Common myeloid progenitor, CD34-positive (primary cell): ENCODE measurements at regions not wholly inside any gene's neighbourhood (a gene's known extent, or its start where the extent isn't known, plus 50 kb on each side); places are given as distances from the start of the nearest gene placed in this dataset.

Experiments
- CTCF ChIA-PET: fragments of 350-600 bp; sonication (Branson Sonifier 250); formaldehyde crosslinking; loops from one replicate; lab custom pipeline; 2021; ENCODE audit warnings: antibody characterized with exemption; lab: Charles Lee
- POLR2A ChIA-PET: fragments of 350-600 bp; sonication (Branson Sonifier 250); formaldehyde crosslinking; loops from one replicate; lab custom pipeline; 2021; ENCODE audit warnings: antibody characterized with exemption; lab: Charles Lee
- DNase-seq, 3 donors: peaks; one replicate each; pipeline versions ENCODE4 v3.0.0 to v3.0.0-alpha.2; 2013
- H3K27ac ChIP-seq, 2 experiments: 1 replicate in 1 of 2; 2 replicates in 1 of 2; pipeline ENCODE4 v1.7.0; 2013; ENCODE audit warnings: inconsistent platforms in 2 of 2, low read length in 2 of 2, mild to moderate bottlenecking in 2 of 2, low read depth in 1 of 2, moderate library complexity in 1 of 2; ENCODE audit not compliant: severe bottlenecking in 2 of 2, insufficient read depth in 1 of 2, poor library complexity in 1 of 2
- H3K27me3 ChIP-seq, 5 experiments: replicated peaks in 2 of 5; 1 replicate in 3 of 5; 2 replicates in 2 of 5; pipeline versions ENCODE4 v1.6.1 to v1.7.0; 2013; ENCODE audit warnings: low read length in 4 of 5, mild to moderate bottlenecking in 2 of 5, moderate library complexity in 2 of 5, inconsistent platforms in 1 of 5; ENCODE audit not compliant: insufficient read depth in 5 of 5, control insufficient read depth in 4 of 5
- H3K36me3 ChIP-seq, 4 experiments: 1 replicate in 2 of 4; 2 replicates in 2 of 4; pipeline versions ENCODE4 v1.6.1 to v1.7.0; 2013; ENCODE audit warnings: low read length in 3 of 4, control low read depth in 1 of 4, mild to moderate bottlenecking in 1 of 4; ENCODE audit not compliant: control insufficient read depth in 4 of 4, insufficient read depth in 4 of 4
- H3K4me1 ChIP-seq, 4 experiments: 1 replicate in 3 of 4; 2 replicates in 1 of 4; pipeline versions ENCODE4 v1.6.1 to v1.7.1; 2013; ENCODE audit warnings: low read length in 3 of 4, mild to moderate bottlenecking in 3 of 4, control low read depth in 1 of 4, inconsistent platforms in 1 of 4, moderate library complexity in 1 of 4; ENCODE audit not compliant: control insufficient read depth in 4 of 4, insufficient read depth in 4 of 4; ENCODE audit errors: control extremely low read depth in 1 of 4
- H3K4me3 ChIP-seq, 7 experiments: 1 replicate in 4 of 7; 2 replicates in 3 of 7; pipeline versions ENCODE4 v1.5.1 to v1.7.0; 2013; ENCODE audit warnings: mild to moderate bottlenecking in 7 of 7, low read length in 6 of 7, moderate library complexity in 6 of 7, inconsistent platforms in 2 of 7, low read depth in 2 of 7, control low read depth in 1 of 7; ENCODE audit not compliant: insufficient read depth in 4 of 7, control insufficient read depth in 1 of 7; ENCODE audit errors: extremely low read depth in 1 of 7
- H3K9me3 ChIP-seq, 5 experiments: 1 replicate in 4 of 5; 2 replicates in 1 of 5; pipeline versions ENCODE4 v1.6.1 to v1.7.1; 2013; ENCODE audit warnings: low read length in 4 of 5, mild to moderate bottlenecking in 2 of 5, inconsistent platforms in 1 of 5, low read depth in 1 of 5, moderate library complexity in 1 of 5; ENCODE audit not compliant: control insufficient read depth in 4 of 5, insufficient read depth in 2 of 5; ENCODE audit errors: control extremely low read depth in 1 of 5
- WGBS: methylation state at CpG from one replicate; pipeline ENCODE4 v1.1.5; 2013; ENCODE audit not compliant: insufficient coverage; 5-methylcytosine and 5-hydroxymethylcytosine counted together

DNA sequence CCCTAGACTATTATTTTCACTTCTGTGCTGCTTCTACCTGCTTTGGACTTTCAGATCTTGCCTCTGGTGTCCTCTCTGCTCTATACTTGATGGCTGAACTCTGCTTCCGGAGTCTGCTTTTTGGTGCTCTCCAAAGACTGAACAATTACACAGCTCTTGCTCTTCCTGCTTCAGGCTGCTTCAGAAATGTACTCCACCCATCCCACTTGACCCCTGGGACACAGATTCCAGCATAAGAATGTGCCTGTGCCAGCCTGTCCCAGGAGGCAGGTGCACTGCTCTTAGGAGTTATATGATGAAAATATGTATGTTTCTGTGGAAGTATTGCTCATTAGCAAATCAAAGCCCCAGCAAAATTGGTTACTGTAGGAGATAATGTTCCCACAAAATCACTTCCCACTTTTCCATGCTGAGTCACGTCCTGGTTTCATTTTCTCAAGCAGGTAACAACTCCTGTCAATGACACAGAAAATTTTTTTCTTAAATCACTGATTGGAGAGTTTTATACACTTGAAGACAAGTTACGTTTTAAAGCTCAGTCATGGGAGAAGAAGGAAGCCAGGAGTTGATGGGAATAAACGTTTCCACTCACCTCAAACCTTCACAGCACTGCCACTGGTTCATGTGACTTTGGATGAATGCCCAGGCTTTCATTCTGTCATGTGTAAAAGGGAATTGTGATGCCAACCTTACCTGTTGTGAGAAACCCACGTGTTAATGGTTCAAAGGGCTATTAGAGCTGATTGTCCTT is 239.4 kb upstream of the ZPLD1 start:
- ChIA-PET POLR2A (no interaction called here), CTCF (interaction anchor here (1.0 to 1.5 kb wide), 4 partner anchors 10 to 392 kb away, joined by 3 to 4 read pairs (median 3); no protein-coding TSS in a partner anchor)
- no peaks in the 10 kb centered on the region for H3K4me1 ChIP-seq
- H3K27me3 ChIP-seq = no peaks in the 10 kb centered on the region
- H3K36me3 ChIP-seq = no peaks in the 10 kb centered on the region
- H3K4me3 ChIP-seq = no peak overlapping the region
- no peak overlapping the region for H3K27ac ChIP-seq
- H3K9me3 ChIP-seq = peaks cover 0 to 1% (median 0%) of the 10 kb centered on the region in 5 experiments
- 100% methylated on average over 1 of the region's 5 CpGs for WGBS
- no peak for DNase-seq

DNA sequence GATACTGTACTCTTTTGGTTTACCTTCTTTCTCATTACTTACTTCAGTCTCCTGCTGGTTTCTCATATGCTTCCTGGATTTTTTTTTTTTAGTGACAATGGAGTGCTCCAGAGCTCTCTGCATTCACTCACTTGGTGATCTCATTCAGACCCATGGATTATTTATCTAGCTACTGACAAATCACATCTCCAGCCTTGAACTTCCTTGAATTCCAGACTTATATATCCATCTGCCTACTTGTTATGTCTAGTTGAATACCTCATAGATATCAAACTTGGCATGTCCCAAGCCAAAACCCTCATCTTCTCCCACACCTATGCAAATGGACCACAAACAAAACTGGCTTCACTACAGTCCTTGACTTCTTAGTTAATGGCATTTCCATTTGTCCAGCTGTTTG is 234.7 kb upstream of the ZPLD1 start:
- H3K27ac ChIP-seq = no peak overlapping the region
- POLR2A ChIA-PET = no interaction called here
- no peak overlapping the region for H3K4me3 ChIP-seq
- H3K4me1 ChIP-seq = peaks cover 0 to under 1% (median 0%) of the 10 kb centered on the region in 4 experiments
- H3K27me3 ChIP-seq = no peaks in the 10 kb centered on the region
- peaks cover 0 to 1% (median 0%) of the 10 kb centered on the region in 5 experiments for H3K9me3 ChIP-seq
- CTCF ChIA-PET = no interaction called here
- DNase-seq = no peak
- no peaks in the 10 kb centered on the region for H3K36me3 ChIP-seq

DNA sequence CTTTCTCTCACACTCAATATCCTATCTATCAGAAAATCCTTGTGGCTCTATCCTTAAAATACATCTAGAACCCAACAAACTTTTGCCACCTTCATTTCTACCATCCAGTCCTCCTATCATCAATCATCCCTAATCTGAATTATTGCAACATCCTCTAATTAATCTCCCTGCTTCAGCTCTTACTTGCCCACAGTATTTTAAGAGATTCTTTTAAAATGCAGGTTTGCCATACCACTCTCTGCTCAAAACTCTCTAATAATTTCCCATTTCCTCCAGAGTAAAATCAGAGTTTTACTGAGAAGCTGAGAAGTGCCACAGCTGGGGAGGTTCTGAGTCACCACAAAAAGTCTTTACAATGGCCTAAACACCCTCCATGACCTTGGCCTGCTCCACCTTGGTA is 234.3 kb upstream of the ZPLD1 start:
- no peaks in the 10 kb centered on the region for H3K27me3 ChIP-seq
- no peak overlapping the region for H3K4me3 ChIP-seq
- peaks cover 0 to 5% (median under 1%) of the 10 kb centered on the region in 4 experiments for H3K4me1 ChIP-seq
- H3K27ac ChIP-seq = no peak overlapping the region
- peaks cover 0 to 1% (median 0%) of the 10 kb centered on the region in 5 experiments for H3K9me3 ChIP-seq
- no peak for DNase-seq
- H3K36me3 ChIP-seq = no peaks in the 10 kb centered on the region
- ChIA-PET CTCF (no interaction called here), POLR2A (no interaction called here)

DNA sequence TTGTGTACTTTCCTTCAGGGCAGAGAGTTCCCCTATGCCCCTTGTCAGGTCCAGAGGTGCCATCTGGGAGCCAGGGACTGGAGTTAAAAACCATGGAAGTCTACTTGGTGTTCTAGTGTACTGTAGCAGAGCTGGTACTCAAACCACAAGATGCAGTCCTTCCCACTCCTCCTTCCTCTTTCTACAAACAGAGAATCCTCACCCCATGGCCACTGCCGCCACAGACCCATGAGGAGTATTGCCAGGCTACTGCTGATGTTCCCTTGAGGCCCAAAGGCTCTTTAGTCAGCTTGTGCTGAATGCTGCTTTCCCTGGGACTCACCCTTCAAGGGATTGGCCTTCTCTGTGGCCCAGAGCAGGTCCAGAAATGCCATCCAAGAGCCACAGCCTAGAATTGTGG is 229.2 kb upstream of the ZPLD1 start:
- Histone ChIP-seq H3K36me3 (no peaks in the 10 kb centered on the region), H3K27ac (no peak overlapping the region), H3K4me1 (peaks cover 0 to 8% (median 3%) of the 10 kb centered on the region in 4 experiments), H3K4me3 (no peak overlapping the region), H3K9me3 (peaks cover 0 to 6% (median 0%) of the 10 kb centered on the region in 5 experiments), H3K27me3 (no peaks in the 10 kb centered on the region)
- CTCF ChIA-PET = interaction anchor here (0.6 kb wide), 1 partner anchor 204 kb away, joined by 3 read pairs; no protein-coding TSS in a partner anchor
- 30% methylated on average over 1 of the region's 1 CpG for WGBS
- peak in 2 of 3 donors; percentile 67 to 72 for DNase-seq
- POLR2A ChIA-PET = no interaction called here

DNA sequence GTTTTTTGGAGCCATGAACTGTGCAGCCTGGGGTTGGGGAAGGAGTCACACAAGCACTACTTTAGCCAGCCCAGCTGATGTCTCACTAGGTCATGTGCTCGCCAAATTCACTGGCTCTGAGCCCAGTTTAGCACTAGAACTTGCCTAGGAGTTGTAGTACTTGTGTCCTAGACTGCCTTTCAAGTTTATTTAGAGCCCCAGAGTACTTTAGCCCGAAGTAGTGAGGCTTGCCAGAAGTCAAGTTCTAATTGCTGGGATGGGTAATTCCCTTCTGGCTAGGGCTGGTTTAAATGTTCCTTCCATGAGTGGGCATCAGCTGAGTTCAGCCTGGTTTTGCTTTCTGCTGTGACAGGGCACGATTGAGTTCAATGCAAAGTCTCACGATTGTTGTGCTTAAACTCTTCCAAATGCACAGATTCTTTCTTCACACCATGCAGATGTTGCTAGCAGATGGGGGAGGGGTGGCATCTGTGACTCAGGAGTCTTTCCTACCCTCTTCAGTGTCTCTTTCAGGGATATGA is 228.2 kb upstream of the ZPLD1 start:
- H3K4me1 ChIP-seq = peaks cover 0 to 8% (median 3%) of the 10 kb centered on the region in 4 experiments
- POLR2A ChIA-PET = no interaction called here
- peak in 2 of 3 donors; percentile 34 to 47 for DNase-seq

DNA sequence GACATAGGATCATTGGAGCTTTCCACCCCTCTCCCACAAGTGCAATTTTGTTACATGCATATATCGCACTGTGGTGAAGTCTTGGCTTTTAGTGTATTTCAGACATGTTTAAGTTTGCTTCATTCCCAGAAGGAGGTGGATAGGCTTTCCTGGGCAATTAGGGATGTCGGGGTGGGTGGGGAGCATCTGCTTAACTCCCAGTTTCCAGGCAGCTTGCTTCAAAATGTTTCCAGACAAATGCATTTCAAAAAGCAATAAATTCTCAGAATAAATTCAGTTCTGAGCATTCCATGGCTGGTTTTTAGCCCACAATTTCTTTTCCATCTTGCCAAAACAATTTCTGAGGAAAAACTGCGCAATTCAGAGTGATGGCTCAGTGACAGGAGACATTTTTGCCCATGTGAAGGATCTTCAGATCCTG is 227.7 kb upstream of the ZPLD1 start:
- Histone ChIP-seq H3K4me3 (no peak overlapping the region), H3K4me1 (peaks cover 0 to 8% (median 3%) of the 10 kb centered on the region in 4 experiments), H3K27me3 (no peaks in the 10 kb centered on the region), H3K36me3 (no peaks in the 10 kb centered on the region), H3K27ac (no peak overlapping the region), H3K9me3 (peaks cover 0 to 6% (median 0%) of the 10 kb centered on the region in 5 experiments)
- ChIA-PET CTCF (interaction anchor here (1.4 kb wide), 1 partner anchor 22 kb away, joined by 3 read pairs; no protein-coding TSS in a partner anchor), POLR2A (no interaction called here)
- WGBS = 100% methylated on average over 1 of the region's 3 CpGs
- DNase-seq = no peak

More for the DNA sequence above, 228.2 kb upstream of the ZPLD1 start:
- 82% methylated on average over 4 of the region's 4 CpGs for WGBS
- H3K36me3 ChIP-seq = no peaks in the 10 kb centered on the region
- CTCF ChIA-PET = no interaction called here
- H3K27ac ChIP-seq = no peak overlapping the region
- H3K4me3 ChIP-seq = no peak overlapping the region
- H3K9me3 ChIP-seq = peaks cover 0 to 6% (median 0%) of the 10 kb centered on the region in 5 experiments
- H3K27me3 ChIP-seq = no peaks in the 10 kb centered on the region

DNA sequence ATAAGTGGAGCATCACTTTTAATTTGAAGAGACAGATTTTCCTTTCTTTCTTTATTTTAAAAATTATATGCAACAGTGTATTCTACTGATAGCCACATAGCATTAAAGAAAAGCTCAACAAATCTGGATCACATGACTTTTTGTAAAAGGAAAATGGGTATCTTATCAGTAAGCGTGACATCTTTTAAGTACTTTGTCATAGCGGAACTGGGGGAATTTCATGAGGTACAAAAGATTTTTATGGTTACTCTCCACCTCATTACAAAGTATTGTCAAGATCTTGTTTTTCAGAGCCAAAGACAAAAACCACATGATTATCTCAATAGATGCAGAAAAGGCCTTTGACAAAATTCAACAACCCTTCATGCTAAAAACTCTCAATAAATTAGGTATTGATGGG is 219.6 kb upstream of the ZPLD1 start:
- Histone ChIP-seq H3K27ac (no peak overlapping the region), H3K36me3 (no peaks in the 10 kb centered on the region), H3K27me3 (no peaks in the 10 kb centered on the region), H3K4me3 (no peak overlapping the region), H3K4me1 (no peaks in the 10 kb centered on the region), H3K9me3 (peaks cover 0 to 4% (median 0%) of the 10 kb centered on the region in 5 experiments)
- CTCF ChIA-PET = interaction anchor here (1.0 kb wide), 1 partner anchor 10 kb away, joined by 4 read pairs; no protein-coding TSS in a partner anchor
- no peak for DNase-seq
- no CpG with 5 or more reads among the region's 2 CpGs for WGBS
- POLR2A ChIA-PET = no interaction called here
